H9 (cell line): ENCODE measurements at regions not wholly inside any gene's neighbourhood (a gene's known extent, or its start where the extent isn't known, plus 50 kb on each side); places are given as distances from the start of the nearest gene placed in this dataset.

Experiments
- DNase-seq: peaks from one replicate; pipeline ENCODE4 v3.0.0-alpha.2; 2017
- H2AFZ ChIP-seq: one replicate; pipeline ENCODE4 v1.6.1; 2013; ENCODE audit warnings: mild to moderate bottlenecking, low read length, control low read depth, moderate library complexity
- H2AK5ac ChIP-seq: 2 replicates; pipeline ENCODE4 v1.6.1; 2013; ENCODE audit warnings: low read length, control low read depth, mixed read lengths; ENCODE audit not compliant: insufficient read length
- H2BK120ac ChIP-seq: one replicate; pipeline ENCODE4 v1.6.1; 2013; ENCODE audit warnings: low read depth, mild to moderate bottlenecking, low read length, control low read depth, inconsistent platforms; ENCODE audit not compliant: poor library complexity, severe bottlenecking
- H2BK12ac ChIP-seq: 2 replicates; pipeline ENCODE4 v1.6.1; 2013; ENCODE audit warnings: low read length, control low read depth, mixed read lengths, low read depth; ENCODE audit not compliant: insufficient read length
- H2BK15ac ChIP-seq: 2 replicates; pipeline ENCODE4 v1.6.1; 2013; ENCODE audit warnings: low read depth, low read length, control low read depth
- H2BK20ac ChIP-seq: one replicate; pipeline ENCODE4 v1.6.1; 2013; ENCODE audit warnings: low read depth, mild to moderate bottlenecking, low read length, control low read depth, inconsistent platforms; ENCODE audit not compliant: poor library complexity, severe bottlenecking
- H2BK5ac ChIP-seq: 2 replicates; pipeline ENCODE4 v1.6.1; 2013; ENCODE audit warnings: low read length, control low read depth, mixed read lengths; ENCODE audit not compliant: insufficient read length
- H3K14ac ChIP-seq: 2 replicates; pipeline ENCODE4 v1.6.1; 2013; ENCODE audit warnings: low read length, control low read depth; ENCODE audit not compliant: insufficient read depth
- H3K18ac ChIP-seq: 2 replicates; pipeline ENCODE4 v1.6.1; 2013; ENCODE audit warnings: low read depth, mild to moderate bottlenecking, mixed read lengths, low read length, control low read depth; ENCODE audit not compliant: insufficient read length
- H3K23ac ChIP-seq: 2 replicates; pipeline ENCODE4 v1.6.1; 2013; ENCODE audit warnings: low read length, control low read depth, mixed read lengths, low read depth; ENCODE audit not compliant: insufficient read length
- H3K23me2 ChIP-seq: 2 replicates; pipeline ENCODE4 v1.6.1; 2013; ENCODE audit warnings: low read depth, mild to moderate bottlenecking, mixed read lengths, low read length, control low read depth; ENCODE audit not compliant: insufficient read length, poor library complexity, severe bottlenecking
- H3K27ac ChIP-seq: 2 replicates; pipeline ENCODE4 v1.5.1; 2013; ENCODE audit warnings: low read length, control low read depth, mixed read lengths, low read depth; ENCODE audit not compliant: insufficient read length
- H3K27me3 ChIP-seq: 2 replicates; pipeline ENCODE4 v1.6.1; 2013; ENCODE audit warnings: low read length, control low read depth, inconsistent platforms; ENCODE audit not compliant: insufficient read depth
- H3K4ac ChIP-seq: 2 replicates; pipeline ENCODE4 v1.6.1; 2013; ENCODE audit warnings: low read depth, mild to moderate bottlenecking, control low read depth, inconsistent platforms, low read length, moderate library complexity
- H3K4me1 ChIP-seq: 2 replicates; pipeline ENCODE4 v1.6.1; 2013; ENCODE audit warnings: low read length, control low read depth, inconsistent platforms; ENCODE audit not compliant: insufficient read depth
- H3K4me2 ChIP-seq: 2 replicates; pipeline ENCODE4 v1.6.1; 2013; ENCODE audit warnings: low read length, control low read depth, mixed read lengths; ENCODE audit not compliant: insufficient read length, insufficient read depth
- H3K56ac ChIP-seq: 2 replicates; pipeline ENCODE4 v1.6.1; 2013; ENCODE audit warnings: low read depth, mild to moderate bottlenecking, mixed read lengths, low read length, control low read depth; ENCODE audit not compliant: insufficient read length
- H3K79me1 ChIP-seq: 2 replicates; pipeline ENCODE4 v1.6.1; 2013; ENCODE audit warnings: low read depth, mild to moderate bottlenecking, moderate library complexity, low read length, control low read depth, inconsistent platforms; ENCODE audit not compliant: insufficient read depth, poor library complexity, severe bottlenecking
- H3K79me2 ChIP-seq: 2 replicates; pipeline ENCODE4 v1.6.1; 2013; ENCODE audit warnings: low read length, control low read depth, inconsistent platforms; ENCODE audit not compliant: insufficient read depth
- H3K9ac ChIP-seq: 2 replicates; pipeline ENCODE4 v1.6.1; 2013; ENCODE audit warnings: low read length, control low read depth, mixed read lengths; ENCODE audit not compliant: insufficient read length; ENCODE audit errors: extremely low read depth
- H3K9me3 ChIP-seq: one replicate; pipeline ENCODE4 v1.6.1; 2013; ENCODE audit warnings: low read depth, low read length, inconsistent platforms; ENCODE audit not compliant: control insufficient read depth
- H3T11ph ChIP-seq: one replicate; pipeline ENCODE4 v1.6.1; 2013; ENCODE audit warnings: mild to moderate bottlenecking, low read length, control low read depth, inconsistent platforms
- H4K20me1 ChIP-seq: one replicate; pipeline ENCODE4 v1.6.1; 2013; ENCODE audit not compliant: control insufficient read depth, insufficient read length, insufficient read depth
- H4K5ac ChIP-seq: 2 replicates; pipeline ENCODE4 v1.6.1; 2013; ENCODE audit warnings: low read depth, mild to moderate bottlenecking, mixed read lengths, low read length, control low read depth; ENCODE audit not compliant: insufficient read length
- H4K8ac ChIP-seq: replicated peaks from 2 replicates; pipeline ENCODE4 v1.6.1; 2013; ENCODE audit warnings: low read length, control low read depth, mixed read lengths, low read depth; ENCODE audit not compliant: insufficient read length
- H4K91ac ChIP-seq: 2 replicates; pipeline ENCODE4 v1.6.1; 2013; ENCODE audit warnings: low read depth, mild to moderate bottlenecking, moderate library complexity, mixed read lengths, low read length, control low read depth; ENCODE audit not compliant: insufficient read length
- H3K27ac Mint-ChIP-seq, 3 experiments: 2 replicates in 2 of 3; 3 replicates in 1 of 3; pipeline ENCODE4 v1.8.0; 2020 to 2021; ENCODE audit warnings: mixed read lengths in 3 of 3, mild to moderate bottlenecking in 1 of 3, moderate library complexity in 1 of 3
- H3K27me3 Mint-ChIP-seq: 2 replicates; pipeline ENCODE4 v1.8.0; 2021; ENCODE audit warnings: low read depth, mild to moderate bottlenecking, moderate library complexity, mixed read lengths
- H3K36me3 Mint-ChIP-seq, 3 experiments: 2 replicates in 2 of 3; 3 replicates in 1 of 3; pipeline ENCODE4 v1.8.0; 2020 to 2021; ENCODE audit warnings: low read depth in 3 of 3, mixed read lengths in 3 of 3; ENCODE audit not compliant: insufficient read depth in 1 of 3
- H3K4me1 Mint-ChIP-seq, 2 experiments: 2 replicates each; pipeline ENCODE4 v1.8.0; 2020; ENCODE audit warnings: mixed read lengths in 2 of 2
- H3K4me3 Mint-ChIP-seq, 2 experiments: 2 replicates in 1 of 2; 3 replicates in 1 of 2; pipeline ENCODE4 v1.8.0; 2020 to 2021; ENCODE audit warnings: mild to moderate bottlenecking in 2 of 2, mixed read lengths in 2 of 2, moderate library complexity in 1 of 2
- H3K9me3 Mint-ChIP-seq, 2 experiments: 2 replicates in 1 of 2; 3 replicates in 1 of 2; pipeline ENCODE4 v1.8.0; 2020; ENCODE audit warnings: mild to moderate bottlenecking in 2 of 2, mixed read lengths in 2 of 2, moderate library complexity in 1 of 2
- WGBS: extraction: QIAGEN DNeasy Blood & Tissue Kit; methylation state at CpG from one replicate; pipeline ENCODE4 v1.1.7; 2013; ENCODE audit warnings: missing lambda C conversion rate, low lambda C conversion rate, mixed read lengths; ENCODE audit not compliant: insufficient read length; ENCODE audit errors: extremely low coverage; 5-methylcytosine and 5-hydroxymethylcytosine counted together
- TF ChIP-seq, protein P1 (sequence below): fragments of 200-600 bp; sonication (generic); conservative IDR thresholded peaks from 3 replicates; pipeline ENCODE4 v1.8.0; 2021; ENCODE audit warnings: antibody characterized with exemption, mild to moderate bottlenecking

GRCh38 chr17:71909155-71909554 is 211.7 kb upstream of the SOX9 start:
- no peak overlapping the region for H4K8ac ChIP-seq
- H2BK15ac ChIP-seq: no peak overlapping the region
- no peaks in the 10 kb centered on the region for H3K79me1 ChIP-seq
- no peak overlapping the region for H3K4me2 ChIP-seq
- peaks cover 0 to 2% (median 0%) of the 10 kb centered on the region in 3 experiments; a peak in 1 of 7 replicates for H3K36me3 Mint-ChIP-seq
- H3T11ph ChIP-seq: no peak overlapping the region
- H3K14ac ChIP-seq: no peak overlapping the region
- H3K4me1 ChIP-seq: no peaks in the 10 kb centered on the region
- H4K20me1 ChIP-seq: no peaks in the 10 kb centered on the region
- no peaks in the 10 kb centered on the region; the same call in 1 of the 2 replicates for H3K27me3 Mint-ChIP-seq
- H3K23ac ChIP-seq: no peak overlapping the region
- H4K91ac ChIP-seq: no peak overlapping the region
- H3K4me3 Mint-ChIP-seq: no peak overlapping the region
- DNase-seq: no peak
- no peak overlapping the region for H2AK5ac ChIP-seq
- H3K79me2 ChIP-seq: no peaks in the 10 kb centered on the region
- TF ChIP-seq, protein P1, sequence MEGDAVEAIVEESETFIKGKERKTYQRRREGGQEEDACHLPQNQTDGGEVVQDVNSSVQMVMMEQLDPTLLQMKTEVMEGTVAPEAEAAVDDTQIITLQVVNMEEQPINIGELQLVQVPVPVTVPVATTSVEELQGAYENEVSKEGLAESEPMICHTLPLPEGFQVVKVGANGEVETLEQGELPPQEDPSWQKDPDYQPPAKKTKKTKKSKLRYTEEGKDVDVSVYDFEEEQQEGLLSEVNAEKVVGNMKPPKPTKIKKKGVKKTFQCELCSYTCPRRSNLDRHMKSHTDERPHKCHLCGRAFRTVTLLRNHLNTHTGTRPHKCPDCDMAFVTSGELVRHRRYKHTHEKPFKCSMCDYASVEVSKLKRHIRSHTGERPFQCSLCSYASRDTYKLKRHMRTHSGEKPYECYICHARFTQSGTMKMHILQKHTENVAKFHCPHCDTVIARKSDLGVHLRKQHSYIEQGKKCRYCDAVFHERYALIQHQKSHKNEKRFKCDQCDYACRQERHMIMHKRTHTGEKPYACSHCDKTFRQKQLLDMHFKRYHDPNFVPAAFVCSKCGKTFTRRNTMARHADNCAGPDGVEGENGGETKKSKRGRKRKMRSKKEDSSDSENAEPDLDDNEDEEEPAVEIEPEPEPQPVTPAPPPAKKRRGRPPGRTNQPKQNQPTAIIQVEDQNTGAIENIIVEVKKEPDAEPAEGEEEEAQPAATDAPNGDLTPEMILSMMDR: no peak
- no peaks in the 10 kb centered on the region for H3K27me3 ChIP-seq
- H2AFZ ChIP-seq: no peak overlapping the region
- no peak overlapping the region for H2BK20ac ChIP-seq
- H4K5ac ChIP-seq: no peak overlapping the region
- H3K9ac ChIP-seq: no peak overlapping the region
- H2BK5ac ChIP-seq: no peak overlapping the region
- no peak overlapping the region for H2BK12ac ChIP-seq
- no peak overlapping the region for H3K4ac ChIP-seq
- H2BK120ac ChIP-seq: no peak overlapping the region
- H3K56ac ChIP-seq: no peak overlapping the region
- no peak overlapping the region for H3K27ac ChIP-seq
- H3K18ac ChIP-seq: no peak overlapping the region
- no peaks in the 10 kb centered on the region; a peak in 1 of 4 replicates for H3K4me1 Mint-ChIP-seq
- H3K9me3 Mint-ChIP-seq: peaks cover 0 to 2% of the 10 kb centered on the region in 2 experiments; a peak in 3 of 5 replicates
- H3K9me3 ChIP-seq: no peaks in the 10 kb centered on the region
- WGBS: no CpG with 5 or more reads among the region's 5 CpGs
- H3K23me2 ChIP-seq: no peaks in the 10 kb centered on the region
- no peak overlapping the region for H3K27ac Mint-ChIP-seq
